GM19468 (cell line): ENCODE measurements at regions not wholly inside any gene's neighbourhood (a gene's known extent, or its start where the extent isn't known, plus 50 kb on each side); places are given as distances from the start of the nearest gene placed in this dataset.

Experiments
- ATAC-seq: cut with Tn5 transposase; IDR thresholded peaks from one replicate; pipeline ENCODE4 v1.9.1; 2021; ENCODE audit warnings: mild to moderate bottlenecking, moderate library complexity, moderate number of reproducible peaks; ENCODE audit not compliant: unreplicated experiment; ENCODE audit errors: extremely low read depth

GRCh38 chr17:12362853-12363455 lies 302.7 kb upstream of the MYOCD start:
- no peak for ATAC-seq

DNA sequence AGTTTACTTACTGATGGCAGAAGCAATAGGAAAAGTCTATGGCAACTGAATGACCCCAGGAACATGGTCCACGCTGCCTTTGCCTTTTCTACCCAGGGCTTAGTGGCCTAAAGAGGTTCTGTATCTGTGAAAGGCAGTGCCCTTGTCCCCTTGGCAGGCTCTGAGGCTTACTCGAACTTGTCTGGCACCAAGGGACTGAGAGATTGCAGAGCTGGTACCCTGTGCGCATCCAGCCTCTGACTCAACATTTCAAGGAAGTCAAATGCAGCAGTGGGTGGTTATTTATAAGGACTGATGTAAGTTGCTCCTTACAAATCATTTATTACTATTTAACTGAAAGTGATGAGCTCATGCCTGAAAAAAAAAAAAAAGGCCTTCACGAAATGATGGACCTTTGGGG lies 299.9 kb upstream of the MYOCD start:
- no peak for ATAC-seq

- ATAC-seq, result no peak
These were observed 296.6 kb upstream of the MYOCD start for GRCh38 chr17:12369065-12369464.

DNA sequence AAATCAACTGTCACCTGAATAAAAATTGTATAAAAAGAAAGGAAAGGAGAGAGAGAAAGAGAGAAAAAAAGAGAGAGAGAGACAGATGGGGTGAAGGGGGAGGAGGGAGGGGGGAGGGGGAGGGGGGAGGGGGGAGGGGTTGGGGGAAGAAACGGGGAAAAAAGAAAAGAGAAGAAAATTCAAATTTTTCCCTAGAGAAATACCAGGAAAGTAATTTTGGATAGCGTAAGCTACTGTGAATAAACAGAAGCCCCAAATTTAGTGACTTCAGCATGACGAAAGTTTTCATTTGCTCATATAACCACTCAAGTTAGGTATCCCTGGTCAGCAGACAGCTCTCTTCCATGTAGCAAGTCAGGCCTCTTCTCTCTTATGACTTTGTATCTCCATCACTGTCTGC lies 289.4 kb upstream of the MYOCD start:
- ATAC-seq, result no peak

GRCh38 chr17:12386225-12386624 lies 279.5 kb upstream of the MYOCD start:
- ATAC-seq, result no peak

- no peak for ATAC-seq
These were observed 277.5 kb upstream of the MYOCD start for GRCh38 chr17:12388226-12388625.

DNA sequence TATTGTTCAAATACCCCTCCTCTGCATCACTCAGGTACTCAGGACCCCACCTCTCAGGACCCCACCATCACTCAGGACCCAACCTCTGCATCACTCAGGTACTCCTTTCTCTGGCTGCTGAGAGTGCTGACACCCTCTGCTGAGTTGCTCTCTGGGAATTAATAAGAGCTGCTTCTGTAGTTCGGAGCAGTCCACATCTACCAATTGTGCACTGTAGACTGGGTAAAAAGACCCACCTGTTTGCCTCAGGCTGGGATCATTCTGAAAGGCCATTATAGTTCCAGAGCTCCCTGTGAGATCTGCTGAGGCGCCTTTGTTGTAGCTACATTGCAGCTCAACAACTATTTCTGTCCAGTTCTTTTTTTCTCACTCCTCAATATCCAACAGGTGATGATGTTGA lies 276.3 kb upstream of the MYOCD start:
- ATAC-seq, result no peak

- ATAC-seq, result no peak
These were observed 275.1 kb upstream of the MYOCD start for GRCh38 chr17:12390631-12391030.

DNA sequence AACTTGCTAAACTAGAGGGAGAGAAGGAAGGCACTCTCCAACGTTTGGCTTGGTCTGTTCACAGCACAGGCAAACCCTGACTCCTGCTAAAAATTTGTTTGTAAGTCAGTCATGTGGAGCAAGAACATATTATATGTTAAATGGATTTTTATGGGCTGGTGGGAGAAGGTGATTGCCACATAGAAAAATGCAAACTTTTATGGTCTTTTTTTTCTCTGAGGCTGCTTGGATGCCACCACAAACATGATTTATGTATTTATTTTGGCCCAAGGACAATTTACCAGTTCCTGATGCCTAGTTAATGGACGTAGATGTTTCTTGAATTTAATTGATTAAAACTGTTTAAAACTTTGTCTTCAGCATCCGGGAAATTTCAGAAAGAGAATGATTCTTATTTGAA lies 274.2 kb upstream of the MYOCD start:
- ATAC-seq, result no peak

- no peak for ATAC-seq
These were observed 269.8 kb upstream of the MYOCD start for GRCh38 chr17:12395733-12396354.

GRCh38 chr17:12398441-12399051 lies 267.1 kb upstream of the MYOCD start:
- ATAC-seq, result no peak

- no peak for ATAC-seq
These were observed 262.6 kb upstream of the MYOCD start for GRCh38 chr17:12402963-12403622.

- ATAC-seq, result no peak
These were observed 261.8 kb upstream of the MYOCD start for GRCh38 chr17:12403881-12404398.

- ATAC-seq, result no peak
These were observed 259.0 kb upstream of the MYOCD start for GRCh38 chr17:12406623-12407215.

DNA sequence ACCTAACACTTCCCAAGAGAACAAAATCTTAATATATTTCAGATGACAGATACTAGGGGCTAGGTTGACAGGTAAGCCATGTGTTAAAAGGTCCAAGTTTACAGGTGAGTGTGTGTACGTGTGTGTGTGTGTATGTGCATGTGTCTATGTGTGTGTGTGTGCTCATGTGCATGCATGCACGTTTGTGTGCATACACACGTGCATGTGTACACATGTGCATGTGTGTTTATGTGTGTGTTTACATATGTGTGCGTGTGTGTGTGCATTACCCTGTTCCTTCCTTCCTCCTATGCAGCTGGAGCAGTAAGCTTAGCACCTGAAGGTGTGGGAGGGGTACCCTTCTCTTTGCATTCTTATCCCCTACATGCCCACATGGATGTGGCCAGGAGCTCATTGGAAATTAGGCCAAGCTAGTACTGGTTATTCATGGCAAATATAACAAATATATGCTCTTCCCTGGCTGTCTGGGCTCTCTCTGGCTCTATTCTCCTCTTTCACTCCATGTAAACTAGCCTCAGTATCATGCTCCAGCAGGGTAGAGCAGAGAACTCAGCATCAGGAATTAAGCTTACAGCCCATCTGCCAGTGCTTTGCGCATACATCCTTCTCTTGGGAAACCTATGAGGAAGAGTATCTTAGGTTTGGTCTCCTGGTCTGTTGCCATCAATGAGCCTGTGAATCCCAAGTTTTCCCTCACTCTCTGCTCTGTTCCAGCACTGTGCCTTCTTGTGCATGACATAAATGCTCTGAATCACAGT lies 258.0 kb upstream of the MYOCD start:
- ATAC-seq, result no peak

DNA sequence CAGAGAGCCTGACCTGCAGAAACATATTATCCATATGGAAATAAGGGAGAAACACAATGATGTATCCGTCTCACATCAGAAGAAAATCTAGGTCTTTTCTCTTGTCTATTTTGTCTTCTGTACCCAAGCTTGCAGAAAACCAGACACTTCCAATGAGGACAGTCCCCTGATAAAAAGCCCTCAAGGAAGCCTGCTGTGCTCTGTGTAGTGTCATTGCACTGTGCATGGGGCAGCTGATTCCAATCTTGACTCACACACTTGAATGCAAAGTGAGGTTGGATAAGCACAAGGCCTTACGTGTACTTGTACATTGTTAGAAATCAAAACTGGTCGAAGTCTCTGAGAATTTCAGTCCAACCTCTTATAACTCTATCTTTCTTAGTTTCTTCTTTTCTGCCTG lies 256.6 kb upstream of the MYOCD start:
- ATAC-seq, result no peak

- no peak for ATAC-seq
These were observed 255.0 kb upstream of the MYOCD start for GRCh38 chr17:12410717-12411116.

- no peak for ATAC-seq
These were observed 250.7 kb upstream of the MYOCD start for GRCh38 chr17:12415031-12415430.

DNA sequence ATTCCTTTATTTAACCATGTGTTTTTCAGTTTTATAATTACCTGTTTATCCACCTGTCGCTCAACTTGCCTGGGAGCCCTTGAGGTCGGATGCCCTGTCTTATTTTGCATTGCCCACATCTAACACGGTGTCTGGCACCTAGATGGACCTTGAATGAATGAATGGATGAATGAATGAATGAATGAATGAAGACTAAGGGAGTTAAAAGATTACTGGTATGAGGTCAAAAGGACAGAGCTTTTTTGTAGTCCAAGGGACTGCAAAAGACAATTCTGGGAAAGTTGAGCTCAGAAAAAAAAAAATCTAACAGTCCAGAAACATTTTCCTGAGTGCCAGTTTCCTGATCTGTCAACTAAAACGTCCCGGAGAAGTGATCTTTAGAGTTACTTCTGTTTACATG lies 244.6 kb upstream of the MYOCD start:
- ATAC-seq, result no peak

DNA sequence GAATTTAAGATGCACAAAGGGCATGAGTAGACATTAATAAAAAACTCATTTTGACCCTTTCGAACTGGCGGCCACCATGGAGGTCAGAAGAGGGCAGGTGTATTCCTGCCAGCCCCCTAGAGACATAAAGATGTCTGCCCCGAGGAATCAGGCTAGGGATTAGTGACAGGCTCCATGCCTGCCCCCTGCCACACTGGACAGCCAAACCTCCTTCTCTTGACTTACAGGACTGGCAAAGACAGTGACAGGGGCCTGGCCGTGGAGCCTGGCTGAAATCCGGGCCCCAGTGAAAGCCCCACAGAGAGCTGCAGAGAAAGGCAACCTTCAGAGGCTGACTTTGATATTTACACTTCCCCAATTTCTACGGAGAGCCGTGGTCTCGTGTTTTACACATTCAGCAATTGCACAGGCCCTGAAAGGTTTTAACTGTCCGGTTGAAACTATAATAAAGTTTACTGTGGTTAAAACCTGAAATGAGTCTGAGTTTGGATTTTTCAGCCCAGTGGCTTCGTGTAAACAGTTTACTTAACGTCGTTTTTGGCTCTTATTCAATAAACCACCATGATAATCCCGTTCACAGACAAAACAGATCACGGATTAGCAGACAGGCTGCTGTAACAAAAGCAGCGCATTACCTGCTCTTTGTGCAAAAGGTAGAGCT lies 243.9 kb upstream of the MYOCD start:
- peak; percentile 44 for ATAC-seq
